Activated naive CD8-positive, alpha-beta T cell treated with anti-CD3 and anti-CD28 coated beads for 36 hours (primary cell): ENCODE measurements at regions not wholly inside any gene's neighbourhood (a gene's known extent, or its start where the extent isn't known, plus 50 kb on each side); places are given as distances from the start of the nearest gene placed in this dataset.

Experiments used
- DNase-seq: peaks from one replicate; pipeline ENCODE4 v3.0.0; 2021
- H3K27ac Mint-ChIP-seq: one replicate; pipeline ENCODE4 v1.8.0; 2022; ENCODE audit warnings: mild to moderate bottlenecking, moderate library complexity, mixed read lengths
- H3K27me3 Mint-ChIP-seq: one replicate; pipeline ENCODE4 v1.8.0; 2022; ENCODE audit warnings: mild to moderate bottlenecking, mixed read lengths
- H3K36me3 Mint-ChIP-seq: one replicate; pipeline ENCODE4 v1.8.0; 2021; ENCODE audit warnings: mild to moderate bottlenecking, mixed read lengths
- H3K4me1 Mint-ChIP-seq: one replicate; pipeline ENCODE4 v1.8.0; 2021; ENCODE audit warnings: mixed read lengths
- H3K4me3 Mint-ChIP-seq: one replicate; pipeline ENCODE4 v1.8.0; 2022; ENCODE audit warnings: mild to moderate bottlenecking, moderate library complexity, mixed read lengths
- H3K9me3 Mint-ChIP-seq: one replicate; pipeline ENCODE4 v1.8.0; 2022; ENCODE audit warnings: mixed read lengths

- no peak for DNase-seq
- H3K4me1 Mint-ChIP-seq, result no peaks in the 10 kb centered on the region
- no peaks in the 10 kb centered on the region for H3K36me3 Mint-ChIP-seq
- no peak overlapping the region for H3K4me3 Mint-ChIP-seq
- peaks cover 12% of the 10 kb centered on the region for H3K27me3 Mint-ChIP-seq
- H3K27ac Mint-ChIP-seq, result no peak overlapping the region
- H3K9me3 Mint-ChIP-seq, result no peaks in the 10 kb centered on the region
These were observed 157.2 kb downstream of the RNF152 start for GRCh38 chr18:61735564-61736102.

- Mint-ChIP-seq H3K36me3 (no peaks in the 10 kb centered on the region), H3K9me3 (no peaks in the 10 kb centered on the region), H3K27me3 (peaks cover 12% of the 10 kb centered on the region), H3K4me1 (no peaks in the 10 kb centered on the region), H3K27ac (no peak overlapping the region), H3K4me3 (no peak overlapping the region)
- DNase-seq, result no peak
These were observed 158.4 kb downstream of the RNF152 start for GRCh38 chr18:61734396-61734795.

- Mint-ChIP-seq H3K27ac (no peak overlapping the region), H3K4me3 (no peak overlapping the region), H3K4me1 (no peaks in the 10 kb centered on the region), H3K36me3 (no peaks in the 10 kb centered on the region), H3K27me3 (peaks cover 12% of the 10 kb centered on the region), H3K9me3 (no peaks in the 10 kb centered on the region)
- DNase-seq, result no peak
These were observed 160.0 kb downstream of the RNF152 start for GRCh38 chr18:61732854-61733253.

- Mint-ChIP-seq H3K9me3 (no peaks in the 10 kb centered on the region), H3K4me1 (no peaks in the 10 kb centered on the region), H3K4me3 (no peak overlapping the region), H3K36me3 (no peaks in the 10 kb centered on the region), H3K27me3 (peaks cover 12% of the 10 kb centered on the region), H3K27ac (no peak overlapping the region)
- DNase-seq, result no peak
These were observed 161.0 kb downstream of the RNF152 start for GRCh38 chr18:61731693-61732376.

GRCh38 chr18:61731178-61731577, 161.6 kb downstream of the RNF152 start:
- Mint-ChIP-seq H3K4me3 (no peak overlapping the region), H3K4me1 (no peaks in the 10 kb centered on the region), H3K27me3 (peaks cover 8% of the 10 kb centered on the region), H3K9me3 (no peaks in the 10 kb centered on the region), H3K27ac (no peak overlapping the region), H3K36me3 (no peaks in the 10 kb centered on the region)
- DNase-seq, result no peak

- Mint-ChIP-seq H3K27ac (no peak overlapping the region), H3K4me3 (no peak overlapping the region)
These were observed 163.5 kb downstream of the RNF152 start for GRCh38 chr18:61729322-61729721.

GRCh38 chr18:61727241-61728193, 165.3 kb downstream of the RNF152 start:
- no peak overlapping the region for H3K27ac Mint-ChIP-seq
- no peaks in the 10 kb centered on the region for H3K36me3 Mint-ChIP-seq
- no peaks in the 10 kb centered on the region for H3K4me1 Mint-ChIP-seq
- H3K9me3 Mint-ChIP-seq, result no peaks in the 10 kb centered on the region
- no peaks in the 10 kb centered on the region for H3K27me3 Mint-ChIP-seq
- no peak overlapping the region for H3K4me3 Mint-ChIP-seq
- no peak for DNase-seq

More at GRCh38 chr18:61729322-61729721, 163.5 kb downstream of the RNF152 start:
- Mint-ChIP-seq H3K9me3 (no peaks in the 10 kb centered on the region), H3K4me1 (no peaks in the 10 kb centered on the region), H3K27me3 (no peaks in the 10 kb centered on the region), H3K36me3 (no peaks in the 10 kb centered on the region)
- DNase-seq, result no peak

GRCh38 chr18:61724532-61724931, 168.3 kb downstream of the RNF152 start:
- Mint-ChIP-seq H3K27ac (no peak overlapping the region), H3K36me3 (no peaks in the 10 kb centered on the region), H3K27me3 (no peaks in the 10 kb centered on the region), H3K4me3 (no peak overlapping the region), H3K9me3 (no peaks in the 10 kb centered on the region), H3K4me1 (no peaks in the 10 kb centered on the region)
- no peak for DNase-seq

GRCh38 chr18:61722247-61722646, 170.6 kb downstream of the RNF152 start:
- H3K27me3 Mint-ChIP-seq, result no peaks in the 10 kb centered on the region
- no peak overlapping the region for H3K4me3 Mint-ChIP-seq
- H3K36me3 Mint-ChIP-seq, result no peaks in the 10 kb centered on the region
- H3K27ac Mint-ChIP-seq, result no peak overlapping the region
- no peaks in the 10 kb centered on the region for H3K9me3 Mint-ChIP-seq
- no peaks in the 10 kb centered on the region for H3K4me1 Mint-ChIP-seq
- no peak for DNase-seq

- no peak overlapping the region for H3K27ac Mint-ChIP-seq
- no peaks in the 10 kb centered on the region for H3K27me3 Mint-ChIP-seq
- H3K9me3 Mint-ChIP-seq, result no peaks in the 10 kb centered on the region
- no peaks in the 10 kb centered on the region for H3K36me3 Mint-ChIP-seq
- H3K4me1 Mint-ChIP-seq, result no peaks in the 10 kb centered on the region
- no peak for DNase-seq
- no peak overlapping the region for H3K4me3 Mint-ChIP-seq
These were observed 172.3 kb downstream of the RNF152 start for GRCh38 chr18:61720496-61720895.

GRCh38 chr18:61719671-61720070, 173.1 kb downstream of the RNF152 start:
- no peak overlapping the region for H3K4me3 Mint-ChIP-seq
- no peaks in the 10 kb centered on the region for H3K36me3 Mint-ChIP-seq
- H3K4me1 Mint-ChIP-seq, result no peaks in the 10 kb centered on the region
- H3K9me3 Mint-ChIP-seq, result no peaks in the 10 kb centered on the region
- peaks cover 4% of the 10 kb centered on the region for H3K27me3 Mint-ChIP-seq
- no peak for DNase-seq
- H3K27ac Mint-ChIP-seq, result no peak overlapping the region

GRCh38 chr18:61718944-61719343, 173.9 kb downstream of the RNF152 start:
- Mint-ChIP-seq H3K4me3 (no peak overlapping the region), H3K36me3 (no peaks in the 10 kb centered on the region)

GRCh38 chr18:61714421-61714820, 178.4 kb downstream of the RNF152 start:
- no peak for DNase-seq
- Mint-ChIP-seq H3K27me3 (peaks cover 7% of the 10 kb centered on the region), H3K4me1 (no peaks in the 10 kb centered on the region), H3K36me3 (no peaks in the 10 kb centered on the region), H3K9me3 (no peaks in the 10 kb centered on the region), H3K27ac (no peak overlapping the region), H3K4me3 (no peak overlapping the region)

More at GRCh38 chr18:61718944-61719343, 173.9 kb downstream of the RNF152 start:
- Mint-ChIP-seq H3K27me3 (peaks cover 7% of the 10 kb centered on the region), H3K27ac (no peak overlapping the region), H3K4me1 (no peaks in the 10 kb centered on the region), H3K9me3 (no peaks in the 10 kb centered on the region)
- no peak for DNase-seq

GRCh38 chr18:61713502-61713901, 179.3 kb downstream of the RNF152 start:
- H3K27ac Mint-ChIP-seq, result no peak overlapping the region
- no peak for DNase-seq
- peaks cover 7% of the 10 kb centered on the region for H3K27me3 Mint-ChIP-seq
- H3K36me3 Mint-ChIP-seq, result no peaks in the 10 kb centered on the region
- H3K4me3 Mint-ChIP-seq, result no peak overlapping the region
- H3K4me1 Mint-ChIP-seq, result no peaks in the 10 kb centered on the region
- no peaks in the 10 kb centered on the region for H3K9me3 Mint-ChIP-seq

GRCh38 chr18:61710082-61710620, 182.7 kb downstream of the RNF152 start:
- DNase-seq, result no peak
- H3K4me3 Mint-ChIP-seq, result no peak overlapping the region
- no peaks in the 10 kb centered on the region for H3K36me3 Mint-ChIP-seq
- no peak overlapping the region for H3K27ac Mint-ChIP-seq
- H3K27me3 Mint-ChIP-seq, result peaks cover 12% of the 10 kb centered on the region
- H3K9me3 Mint-ChIP-seq, result no peaks in the 10 kb centered on the region
- H3K4me1 Mint-ChIP-seq, result no peaks in the 10 kb centered on the region
